C4-2B (cell line): ENCODE measurements at regions not wholly inside any gene's neighbourhood (a gene's known extent, or its start where the extent isn't known, plus 50 kb on each side); places are given as distances from the start of the nearest gene placed in this dataset.

Experiments used
- H3K27ac ChIP-seq: fragments of 450-650 bp; 2 replicates; pipeline ENCODE4 v1.5.1; 2017
- ZFX ChIP-seq: fragments of 450-650 bp; IDR thresholded peaks from 2 replicates; pipeline ENCODE4 v1.6.1; 2017
- TF ChIP-seq, protein P1 (sequence below): fragments of 450-650 bp; conservative IDR thresholded peaks from 2 replicates; pipeline ENCODE4 v1.5.1; 2017; ENCODE audit warnings: mild to moderate bottlenecking

- no peak overlapping the region for H3K27ac ChIP-seq
- TF ChIP-seq ZFX, result no peak
- TF ChIP-seq, protein P1, sequence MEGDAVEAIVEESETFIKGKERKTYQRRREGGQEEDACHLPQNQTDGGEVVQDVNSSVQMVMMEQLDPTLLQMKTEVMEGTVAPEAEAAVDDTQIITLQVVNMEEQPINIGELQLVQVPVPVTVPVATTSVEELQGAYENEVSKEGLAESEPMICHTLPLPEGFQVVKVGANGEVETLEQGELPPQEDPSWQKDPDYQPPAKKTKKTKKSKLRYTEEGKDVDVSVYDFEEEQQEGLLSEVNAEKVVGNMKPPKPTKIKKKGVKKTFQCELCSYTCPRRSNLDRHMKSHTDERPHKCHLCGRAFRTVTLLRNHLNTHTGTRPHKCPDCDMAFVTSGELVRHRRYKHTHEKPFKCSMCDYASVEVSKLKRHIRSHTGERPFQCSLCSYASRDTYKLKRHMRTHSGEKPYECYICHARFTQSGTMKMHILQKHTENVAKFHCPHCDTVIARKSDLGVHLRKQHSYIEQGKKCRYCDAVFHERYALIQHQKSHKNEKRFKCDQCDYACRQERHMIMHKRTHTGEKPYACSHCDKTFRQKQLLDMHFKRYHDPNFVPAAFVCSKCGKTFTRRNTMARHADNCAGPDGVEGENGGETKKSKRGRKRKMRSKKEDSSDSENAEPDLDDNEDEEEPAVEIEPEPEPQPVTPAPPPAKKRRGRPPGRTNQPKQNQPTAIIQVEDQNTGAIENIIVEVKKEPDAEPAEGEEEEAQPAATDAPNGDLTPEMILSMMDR, result no peak
Measured at GRCh38 chr1:95582191-95582590, 348.2 kb downstream of the RWDD3 start.

DNA sequence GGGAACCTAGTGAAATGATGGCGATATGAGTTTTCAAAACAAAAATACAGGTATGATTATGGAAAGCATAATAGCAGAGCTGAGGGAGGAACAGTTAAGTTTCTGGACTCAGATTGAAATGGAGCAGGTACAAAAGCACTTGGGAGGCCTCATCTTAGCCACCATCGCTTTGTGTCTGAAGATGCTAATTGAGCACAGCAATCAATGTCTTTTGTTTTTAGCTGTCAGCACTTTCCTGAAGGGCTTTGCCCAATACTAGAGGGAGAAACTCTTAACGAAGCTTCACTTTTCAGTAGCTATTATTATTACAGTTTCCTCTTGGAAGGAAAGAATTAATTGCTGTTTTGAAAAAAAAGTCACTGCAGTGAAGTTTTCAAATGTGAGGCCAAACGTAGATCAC lies 348.7 kb downstream of the RWDD3 start:
- no peak overlapping the region for H3K27ac ChIP-seq
- no peak for TF ChIP-seq ZFX
- TF ChIP-seq, protein P1, result no peak

GRCh38 chr1:95583661-95584210 lies 349.7 kb downstream of the RWDD3 start:
- H3K27ac ChIP-seq, result no peak overlapping the region
- TF ChIP-seq ZFX, result no peak
- TF ChIP-seq, protein P1, result no peak

DNA sequence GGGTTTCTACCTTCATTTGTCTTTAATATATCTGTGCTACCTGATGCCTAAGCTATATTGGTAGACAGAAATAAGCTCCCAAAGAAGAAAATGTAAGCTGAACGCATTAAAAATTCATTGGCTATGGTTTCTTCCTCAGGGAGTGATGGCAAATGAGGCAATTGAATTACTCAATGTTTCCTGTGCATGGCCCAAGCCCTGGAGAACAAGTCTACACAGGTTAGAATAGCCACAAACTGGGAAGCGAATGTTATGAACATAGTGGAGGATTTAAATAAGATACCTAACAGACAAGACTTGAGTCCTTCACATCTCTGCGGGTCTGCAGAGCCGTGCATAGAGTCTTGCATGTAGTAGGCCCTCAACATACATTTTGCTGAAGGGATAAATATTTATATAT lies 350.3 kb downstream of the RWDD3 start:
- TF ChIP-seq, protein P1, result no peak
- TF ChIP-seq ZFX, result no peak
- no peak overlapping the region for H3K27ac ChIP-seq

- no peak overlapping the region for H3K27ac ChIP-seq
- TF ChIP-seq ZFX, result no peak
- TF ChIP-seq, protein P1, result no peak
Measured at GRCh38 chr1:95604771-95605170, 370.8 kb downstream of the RWDD3 start.

DNA sequence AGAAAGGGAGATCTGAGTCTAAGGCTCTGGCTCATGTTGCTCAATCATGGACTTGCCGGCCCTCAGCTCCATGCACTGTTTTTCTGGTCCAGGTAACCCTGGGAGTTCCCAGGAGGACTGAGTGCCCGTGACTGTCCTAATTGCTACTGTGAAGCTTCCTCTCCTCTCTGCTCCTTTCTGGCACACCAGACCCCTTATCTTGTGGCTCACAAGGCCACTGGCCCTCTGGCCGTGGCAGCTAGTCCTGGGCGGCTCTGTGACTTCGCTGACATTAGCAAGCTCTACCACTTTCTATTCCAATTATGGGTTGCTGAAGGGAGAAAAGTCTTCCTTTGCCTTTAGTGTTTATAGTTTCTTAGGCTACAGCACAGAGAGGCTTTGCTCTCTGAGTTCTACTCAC lies 380.2 kb downstream of the RWDD3 start:
- H3K27ac ChIP-seq, result no peak overlapping the region
- TF ChIP-seq, protein P1, result no peak
- no peak for TF ChIP-seq ZFX

DNA sequence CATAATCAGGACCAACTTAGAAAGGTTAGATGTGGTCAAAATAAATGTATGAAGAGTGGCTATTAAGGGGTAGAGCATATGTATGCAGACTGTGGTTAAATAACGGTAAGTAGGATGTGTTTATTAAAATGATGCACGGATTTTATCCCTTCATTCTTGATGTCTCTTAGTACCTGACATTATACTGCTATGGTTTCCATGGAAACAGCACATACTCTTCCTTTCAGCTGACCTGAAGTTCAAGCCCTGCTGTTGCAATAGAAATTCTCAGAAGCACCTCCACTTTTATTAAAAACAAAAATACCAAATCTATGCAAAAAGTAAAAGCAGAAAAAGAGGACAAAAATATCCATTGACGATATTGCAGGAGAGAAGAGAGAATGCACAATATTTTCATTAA lies 381.4 kb downstream of the RWDD3 start:
- no peak for TF ChIP-seq ZFX
- TF ChIP-seq, protein P1, result no peak
- no peak overlapping the region for H3K27ac ChIP-seq
